ENCODE measurements at regions not wholly inside any gene's neighbourhood (a gene's known extent, or its start where the extent isn't known, plus 50 kb on each side); places are given as distances from the start of the nearest gene placed in this dataset.

GRCh38 chr5:174229068-174229467, 183.6 kb downstream of the NSG2 start:
- TF ChIP-seq EZH2 (IDR thresholded peaks at IDR 0.05) (no peak), POLR2AphosphoS5 (IDR thresholded peaks at IDR 0.05; ENCODE audit: borderline replicate concordance, low read depth, low read length) (no peak)
